Heart left ventricle (tissue), 16 donors: ENCODE measurements at regions not wholly inside any gene's neighbourhood (a gene's known extent, or its start where the extent isn't known, plus 50 kb on each side); places are given as distances from the start of the nearest gene placed in this dataset.

Experiments
- ATAC-seq, 4 donors: fragments of 200-7000 bp; cut with Tn5 transposase; one replicate each; pipeline ENCODE4 v1.9.1; 2020 to 2022; ENCODE audit warnings: moderate library complexity in 4 of 4, mild to moderate bottlenecking in 3 of 4, moderate number of reproducible peaks in 1 of 4
- DNase-seq, 5 donors: peaks; one replicate each; pipeline ENCODE4 v3.0.0-alpha.2; 2020
- H3K27ac ChIP-seq, 12 donors: fragments of 200-600 bp; sonication (generic) in 4 of 12; one replicate each; pipeline versions ENCODE4 v1.5.0 to v1.8.0; 2016 to 2022; ENCODE audit warnings: mild to moderate bottlenecking in 2 of 12
- H3K27me3 ChIP-seq, 9 donors: fragments of 200-600 bp; sonication (generic) in 2 of 9; one replicate each; pipeline versions ENCODE4 v1.5.1 to v1.8.0; 2016 to 2022; ENCODE audit warnings: mild to moderate bottlenecking in 3 of 9
- H3K36me3 ChIP-seq, 9 donors: fragments of 200-600 bp; sonication (generic) in 2 of 9; one replicate each; pipeline versions ENCODE4 v1.5.0 to v1.8.0; 2018 to 2022; ENCODE audit warnings: mild to moderate bottlenecking in 2 of 9
- H3K4me1 ChIP-seq, 12 donors: fragments of 200-600 bp; sonication (generic) in 4 of 12; one replicate each; pipeline versions ENCODE4 v1.5.0 to v1.8.0; 2016 to 2022; ENCODE audit warnings: mild to moderate bottlenecking in 3 of 12
- H3K4me3 ChIP-seq, 12 donors: fragments of 200-600 bp; sonication (generic) in 4 of 12; one replicate each; pipeline versions ENCODE4 v1.5.0 to v1.8.0; 2017 to 2022; ENCODE audit warnings: mild to moderate bottlenecking in 9 of 12, moderate library complexity in 4 of 12
- H3K9me3 ChIP-seq, 12 donors: fragments of 200-600 bp; sonication (generic) in 4 of 12; one replicate each; pipeline versions ENCODE4 v1.5.0 to v1.8.0; 2016 to 2022; ENCODE audit warnings: mild to moderate bottlenecking in 1 of 12
- CTCF ChIP-seq, 12 donors: fragments of 200-600 bp; sonication (generic) in 4 of 12; IDR thresholded peaks; one replicate each; pipeline versions ENCODE4 v1.5.0 to v1.8.0; 2018 to 2022; ENCODE audit warnings: antibody characterized with exemption in 12 of 12, mild to moderate bottlenecking in 5 of 12
- POLR2A ChIP-seq, 2 donors: fragments of 450-650 bp; IDR thresholded peaks; one replicate each; pipeline ENCODE4 v1.6.1; 2017; ENCODE audit warnings: antibody characterized with exemption in 2 of 2, mild to moderate bottlenecking in 2 of 2, moderate library complexity in 2 of 2
- WGBS, 4 donors: extraction: QIAGEN DNeasy Blood & Tissue Kit in 2 of 4; methylation state at CpG; one replicate each; pipeline versions ENCODE4 v1.1.5 to v1.1.7; 2013 to 2018; 5-methylcytosine and 5-hydroxymethylcytosine counted together
- intact Hi-C, 10 donors: fragments of 100-400 bp; cut with DNase I; formaldehyde crosslinking; loops; one replicate each; pipeline versions ENCODE4 v1.11.1 to v1.14.2; 2022
- donor health status: ischemic (EF 13 %, LVEDD 7.1; RV severe dilation, severe dysfunction).
- donor health status: healthy with polysubstance abuse.
- donor health status: DM: no; HTN: yes; CAD: no.
- donor health status: DM: no; HTN: no; CAD: no.
- donor health status: ischemic (EF 25% LVEDD 6.9; RV normal size, moderate dysfunction).
- donor health status: ischemic (EF 25% LVEDD 5.7; RV mildly dilated, moderate dysfunction).
- donor health status: healthy.
- donor health status: DM: yes; HTN: yes; CAD: no.
- donor health status: ischemic (EF 35%, LVEDD 5.7; RV mildly dilated, moderate dysfunction).
- donor health status: nonischemic (EF 11% LVEDD 7.7; RV severe dilation, severe dysfunction).
- donor health status: DM: yes; HTN: yes; CAD: no.
- donor health status: PGD.
- donor health status: ischemic (EF 29% LVEDD 5.4; RV normal size, mild dysfunction).
- donor health status: nonischemic (EF 23%, LVEDD 6.1; RV moderate dilation, normal function).

DNA sequence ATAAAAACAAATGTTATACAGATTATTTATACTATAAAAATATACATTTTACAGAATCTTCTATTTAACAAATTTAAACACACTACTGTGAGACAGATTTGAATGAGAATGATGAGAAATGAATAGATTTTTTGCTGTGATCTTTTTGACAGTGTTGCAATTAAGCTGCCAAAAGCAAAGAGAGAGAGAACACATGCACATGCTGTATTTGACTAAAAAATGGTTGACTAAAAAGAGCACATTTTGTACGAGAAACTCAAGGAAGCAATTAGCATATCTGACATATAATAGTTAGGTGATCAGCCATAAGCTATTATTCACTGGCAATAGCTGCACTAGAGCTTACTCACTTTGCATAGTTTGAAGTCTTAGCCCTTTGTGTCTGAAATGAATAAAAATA is 115.8 kb downstream of the SYT10 start:
- DNase-seq = no peak
- Histone ChIP-seq H3K4me3 (no peak overlapping the region), H3K27ac (no peak overlapping the region), H3K9me3 (no peaks in the 10 kb centered on the region), H3K4me1 (no peaks in the 10 kb centered on the region), H3K27me3 (no peaks in the 10 kb centered on the region), H3K36me3 (no peaks in the 10 kb centered on the region)
- intact Hi-C loops = no loop called here
- 66 to 78% (median 75%) methylated on average over 1 of the region's 1 CpG for WGBS, 4 donors
- ATAC-seq = no peak
- TF ChIP-seq POLR2A (IDR thresholded peaks at IDR 0.05) = no peak
- no peak for TF ChIP-seq CTCF (IDR thresholded peaks at IDR 0.05)

DNA sequence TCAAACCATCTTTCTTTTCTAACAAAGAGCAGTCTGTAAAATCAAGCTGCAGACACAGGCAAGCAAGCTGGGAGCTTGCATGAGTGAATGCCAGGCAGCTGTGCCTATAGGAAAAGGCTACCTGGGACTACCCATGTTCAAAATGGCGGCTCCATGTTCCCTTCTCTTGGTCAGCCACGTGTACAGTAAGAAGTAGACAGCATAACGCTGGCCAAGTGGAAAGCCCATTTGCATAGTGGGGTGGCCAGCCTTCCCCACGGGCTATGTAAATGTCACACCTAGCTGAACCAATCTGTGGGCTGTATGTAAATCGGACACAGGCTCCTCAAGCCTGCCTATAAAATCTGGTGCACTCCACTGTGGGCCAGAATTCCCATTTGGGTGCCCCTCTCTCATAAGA is 117.1 kb downstream of the SYT10 start:
- H3K4me1 ChIP-seq = no peaks in the 10 kb centered on the region
- no peaks in the 10 kb centered on the region for H3K9me3 ChIP-seq
- no peaks in the 10 kb centered on the region for H3K27me3 ChIP-seq
- intact Hi-C loops = no loop called here
- H3K27ac ChIP-seq = no peak overlapping the region
- WGBS, 4 donors = 65 to 77% (median 70%) methylated on average over 5 of the region's 5 CpGs
- no peak for ATAC-seq
- DNase-seq = no peak
- H3K36me3 ChIP-seq = no peaks in the 10 kb centered on the region
- TF ChIP-seq CTCF (IDR thresholded peaks at IDR 0.05) = no peak
- TF ChIP-seq POLR2A (IDR thresholded peaks at IDR 0.05) = no peak
- H3K4me3 ChIP-seq = no peak overlapping the region

DNA sequence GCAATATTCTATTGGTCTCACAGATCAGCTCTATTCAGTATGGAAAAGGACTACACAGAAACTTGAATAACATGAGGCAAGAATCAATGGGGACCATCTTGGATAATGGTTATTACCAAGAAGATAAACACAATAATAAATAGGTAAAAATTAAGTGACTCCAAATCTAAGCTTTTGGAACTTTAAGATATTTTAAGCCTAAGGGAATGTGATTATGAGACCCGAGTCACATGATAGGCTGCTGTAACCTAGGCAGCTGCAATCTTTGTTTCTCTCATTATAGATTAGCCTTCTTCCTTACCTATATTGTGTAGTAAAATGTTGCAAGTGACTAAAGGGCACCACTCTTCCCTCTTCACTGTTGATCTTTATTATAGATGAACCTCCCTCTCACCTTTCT is 121.9 kb downstream of the SYT10 start:
- 77 to 85% (median 82%) methylated on average over 1 of the region's 1 CpG for WGBS, 4 donors
- ATAC-seq = no peak
- TF ChIP-seq CTCF (IDR thresholded peaks at IDR 0.05) = no peak
- TF ChIP-seq POLR2A (IDR thresholded peaks at IDR 0.05) = no peak
- Histone ChIP-seq H3K9me3 (no peaks in the 10 kb centered on the region), H3K36me3 (no peaks in the 10 kb centered on the region), H3K4me1 (no peaks in the 10 kb centered on the region), H3K4me3 (no peak overlapping the region), H3K27ac (no peak overlapping the region), H3K27me3 (no peaks in the 10 kb centered on the region)
- intact Hi-C loops = no loop called here
- DNase-seq = no peak

GRCh38 chr12:33314223-33314622 is 125.4 kb downstream of the SYT10 start:
- Histone ChIP-seq H3K9me3 (no peaks in the 10 kb centered on the region), H3K27ac (no peak overlapping the region), H3K4me3 (no peak overlapping the region), H3K36me3 (no peaks in the 10 kb centered on the region), H3K27me3 (no peaks in the 10 kb centered on the region), H3K4me1 (no peaks in the 10 kb centered on the region)
- 38 to 59% (median 52%) methylated on average over 1 of the region's 1 CpG for WGBS, 4 donors
- intact Hi-C loops = no loop called here
- no peak for DNase-seq
- ATAC-seq = no peak
- TF ChIP-seq POLR2A (IDR thresholded peaks at IDR 0.05) (no peak), CTCF (IDR thresholded peaks at IDR 0.05) (no peak)
